ENCODE measurements at regions not wholly inside any gene's neighbourhood (a gene's known extent, or its start where the extent isn't known, plus 50 kb on each side); places are given as distances from the start of the nearest gene placed in this dataset.

DNA sequence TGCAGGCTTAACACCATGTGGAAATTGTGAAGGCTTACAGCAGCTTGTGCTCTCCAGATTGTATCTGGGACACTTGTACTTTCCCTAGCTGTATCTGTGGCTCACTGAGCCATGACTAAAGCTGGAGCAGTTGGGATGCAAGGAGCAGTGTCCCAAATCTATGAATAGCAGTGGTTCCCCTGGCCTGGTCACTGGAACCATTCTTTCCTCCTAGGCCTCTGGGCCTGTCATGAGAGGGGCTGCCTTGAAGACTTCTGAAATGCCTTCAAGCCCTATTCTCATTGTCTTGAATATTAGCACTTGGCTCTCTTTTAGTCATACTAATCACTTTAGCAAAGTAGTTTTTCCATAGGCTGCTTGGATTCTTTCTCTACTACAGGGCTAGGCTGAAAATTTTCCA is 186.8 kb upstream of the LRATD1 start:
- H3K4me3 ChIP-seq, result no peak overlapping the region
- intact Hi-C loops (cut with DNase I), result no loop called here
- TF ChIP-seq, protein P1, sequence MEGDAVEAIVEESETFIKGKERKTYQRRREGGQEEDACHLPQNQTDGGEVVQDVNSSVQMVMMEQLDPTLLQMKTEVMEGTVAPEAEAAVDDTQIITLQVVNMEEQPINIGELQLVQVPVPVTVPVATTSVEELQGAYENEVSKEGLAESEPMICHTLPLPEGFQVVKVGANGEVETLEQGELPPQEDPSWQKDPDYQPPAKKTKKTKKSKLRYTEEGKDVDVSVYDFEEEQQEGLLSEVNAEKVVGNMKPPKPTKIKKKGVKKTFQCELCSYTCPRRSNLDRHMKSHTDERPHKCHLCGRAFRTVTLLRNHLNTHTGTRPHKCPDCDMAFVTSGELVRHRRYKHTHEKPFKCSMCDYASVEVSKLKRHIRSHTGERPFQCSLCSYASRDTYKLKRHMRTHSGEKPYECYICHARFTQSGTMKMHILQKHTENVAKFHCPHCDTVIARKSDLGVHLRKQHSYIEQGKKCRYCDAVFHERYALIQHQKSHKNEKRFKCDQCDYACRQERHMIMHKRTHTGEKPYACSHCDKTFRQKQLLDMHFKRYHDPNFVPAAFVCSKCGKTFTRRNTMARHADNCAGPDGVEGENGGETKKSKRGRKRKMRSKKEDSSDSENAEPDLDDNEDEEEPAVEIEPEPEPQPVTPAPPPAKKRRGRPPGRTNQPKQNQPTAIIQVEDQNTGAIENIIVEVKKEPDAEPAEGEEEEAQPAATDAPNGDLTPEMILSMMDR (IDR thresholded peaks at IDR 0.05), result no peak
- peaks cover 16% of the 10 kb centered on the region for H3K9me3 ChIP-seq
- no peaks in the 10 kb centered on the region for H3K36me3 ChIP-seq
- no peak for ATAC-seq
- no peak overlapping the region for H3K27ac ChIP-seq
- no peak for DNase-seq
- H3K4me1 ChIP-seq, result no peaks in the 10 kb centered on the region
- H3K27me3 ChIP-seq (ENCODE audit: low read depth), result no peaks in the 10 kb centered on the region

DNA sequence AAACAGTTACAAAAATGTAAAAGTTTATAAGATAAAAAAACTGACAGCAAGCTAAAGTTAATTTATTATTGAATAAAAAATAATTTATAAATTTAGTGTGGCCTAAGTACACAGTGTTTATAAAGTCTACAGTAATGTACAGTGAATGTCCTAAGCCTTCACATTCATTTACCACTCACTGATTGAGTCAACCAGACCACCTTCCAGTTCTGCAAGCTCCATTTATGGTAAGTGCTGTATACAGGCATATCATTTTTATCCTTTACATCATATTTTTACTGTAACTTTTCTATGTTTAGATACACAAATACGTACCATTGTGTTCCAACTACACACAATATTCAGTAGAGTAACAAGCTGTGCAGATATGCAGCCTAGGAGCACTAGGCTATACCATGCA is 184.2 kb upstream of the LRATD1 start:
- ATAC-seq (no peak), DNase-seq (no peak)
- H3K9me3 ChIP-seq, result peaks cover 11% of the 10 kb centered on the region
- H3K36me3 ChIP-seq, result no peaks in the 10 kb centered on the region
- H3K4me3 ChIP-seq, result no peak overlapping the region
- TF ChIP-seq, protein P1 (IDR thresholded peaks at IDR 0.05), result no peak
- H3K4me1 ChIP-seq, result no peaks in the 10 kb centered on the region
- intact Hi-C loops (cut with DNase I), result no loop called here
- H3K27me3 ChIP-seq (ENCODE audit: low read depth), result no peaks in the 10 kb centered on the region
- H3K27ac ChIP-seq, result no peak overlapping the region

DNA sequence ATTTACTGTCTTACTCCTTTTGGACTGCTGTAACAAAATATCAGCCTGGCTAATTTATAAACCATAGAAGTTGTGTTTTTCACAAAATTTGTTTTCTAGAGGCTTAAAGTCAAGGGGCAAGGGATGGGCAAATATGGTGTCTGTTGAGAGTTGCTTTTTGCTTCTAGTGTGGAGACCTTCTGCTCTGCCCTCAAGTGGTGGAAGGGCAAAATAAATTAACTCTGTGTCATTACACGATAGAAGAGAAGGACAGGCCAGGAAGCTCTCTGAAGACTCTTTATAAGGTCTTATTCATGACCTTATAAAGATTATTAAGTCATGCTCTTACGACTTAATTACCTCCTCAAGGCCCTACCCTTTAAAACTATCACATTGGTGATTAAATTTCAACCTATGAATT is 181.2 kb upstream of the LRATD1 start:
- DNase-seq (no peak), ATAC-seq (no peak)
- Histone ChIP-seq H3K4me3 (no peak overlapping the region), H3K9me3 (no peaks in the 10 kb centered on the region), H3K27me3 (ENCODE audit: low read depth) (no peaks in the 10 kb centered on the region), H3K4me1 (no peaks in the 10 kb centered on the region), H3K36me3 (no peaks in the 10 kb centered on the region), H3K27ac (no peak overlapping the region)
- TF ChIP-seq, protein P1 (IDR thresholded peaks at IDR 0.05), result no peak
- intact Hi-C loops (cut with DNase I), result no loop called here

DNA sequence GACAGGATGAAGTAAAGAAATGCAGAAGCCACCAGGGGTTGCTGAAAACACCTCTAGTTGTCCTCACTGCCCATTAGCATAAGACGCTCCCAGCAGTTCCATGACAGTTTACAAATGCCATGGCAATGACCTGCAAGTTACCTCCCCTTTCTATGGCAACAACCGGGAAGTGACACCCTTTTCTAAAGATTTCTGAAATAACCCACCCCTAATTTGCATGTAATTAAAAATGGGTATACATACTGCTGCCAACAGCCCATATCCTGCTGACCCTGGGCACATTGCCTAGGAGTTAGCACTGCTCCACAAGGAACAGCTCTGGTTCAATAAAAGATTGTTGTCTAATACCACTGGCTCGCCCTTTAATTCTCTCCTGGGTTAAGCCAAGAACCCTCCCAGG is 178.3 kb upstream of the LRATD1 start:
- Histone ChIP-seq H3K4me3 (no peak overlapping the region), H3K9me3 (no peaks in the 10 kb centered on the region), H3K4me1 (no peaks in the 10 kb centered on the region), H3K27me3 (ENCODE audit: low read depth) (no peaks in the 10 kb centered on the region), H3K36me3 (no peaks in the 10 kb centered on the region), H3K27ac (no peak overlapping the region)
- no peak for DNase-seq
- no peak for ATAC-seq
- TF ChIP-seq, protein P1 (IDR thresholded peaks at IDR 0.05), result no peak
- intact Hi-C loops (cut with DNase I), result no loop called here

DNA sequence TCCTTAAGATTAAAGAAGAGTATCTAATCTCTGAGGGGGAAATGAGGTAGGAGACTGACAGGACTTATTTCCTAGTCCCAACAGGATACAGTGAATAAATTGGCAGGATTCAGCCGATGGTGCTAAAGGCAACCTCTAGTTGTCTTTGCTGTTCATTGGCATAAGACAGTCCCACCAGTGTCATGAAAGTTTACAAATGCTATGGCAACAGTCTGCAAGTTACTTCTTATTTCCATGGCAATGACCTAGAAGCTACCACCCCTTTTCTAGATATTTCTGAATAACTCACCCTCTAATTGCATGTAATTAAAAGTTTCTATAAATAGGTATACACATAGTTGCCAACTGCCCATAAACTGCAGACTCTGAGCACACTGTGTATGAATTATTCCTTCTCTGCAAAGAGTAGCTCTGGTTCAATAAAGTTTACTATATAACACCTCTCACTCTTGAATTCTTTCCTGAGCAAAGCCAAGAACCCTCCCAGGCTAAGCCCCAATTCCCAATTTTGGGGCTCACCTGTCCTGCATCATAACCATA is 172.7 kb upstream of the LRATD1 start:
- Histone ChIP-seq H3K9me3 (no peaks in the 10 kb centered on the region), H3K27ac (no peak overlapping the region), H3K4me3 (no peak overlapping the region), H3K27me3 (ENCODE audit: low read depth) (no peaks in the 10 kb centered on the region), H3K36me3 (no peaks in the 10 kb centered on the region), H3K4me1 (no peaks in the 10 kb centered on the region)
- intact Hi-C loops (cut with DNase I), result no loop called here
- no peak for ATAC-seq
- TF ChIP-seq, protein P1 (IDR thresholded peaks at IDR 0.05), result no peak
- no peak for DNase-seq

DNA sequence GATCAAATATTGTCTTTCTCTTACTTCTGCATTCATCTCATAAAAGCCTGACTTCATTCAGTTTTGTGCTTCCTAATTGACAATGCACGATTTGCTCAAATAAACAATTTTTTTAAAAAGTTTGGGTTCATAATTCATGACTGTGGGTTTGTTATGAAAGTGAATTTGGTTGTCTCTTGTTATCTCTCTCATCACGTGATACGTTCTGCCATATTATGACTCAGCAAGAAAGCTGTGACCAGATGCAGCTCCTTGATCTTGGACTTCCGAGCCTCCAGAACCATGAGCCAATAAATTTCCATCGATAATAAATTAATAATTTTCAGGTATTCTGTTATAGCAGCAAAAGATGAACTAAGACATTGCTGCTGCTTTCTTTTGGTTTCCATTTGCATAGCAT is 156.5 kb upstream of the LRATD1 start:
- ATAC-seq, result no peak
- Histone ChIP-seq H3K36me3 (no peaks in the 10 kb centered on the region), H3K4me3 (no peak overlapping the region), H3K27me3 (ENCODE audit: low read depth) (no peaks in the 10 kb centered on the region), H3K27ac (no peak overlapping the region), H3K9me3 (no peaks in the 10 kb centered on the region), H3K4me1 (no peaks in the 10 kb centered on the region)
- no peak for DNase-seq
- TF ChIP-seq, protein P1 (IDR thresholded peaks at IDR 0.05), result no peak
- intact Hi-C loops (cut with DNase I), result no loop called here

Data from lower lobe of right lung (tissue), 2 donors.